GM10248 (cell line): ENCODE measurements at regions not wholly inside any gene's neighbourhood (a gene's known extent, or its start where the extent isn't known, plus 50 kb on each side); places are given as distances from the start of the nearest gene placed in this dataset.

Experiments used
- CTCF ChIA-PET: fragments of 300-600 bp; sonication (Branson Sonifier 250); formaldehyde crosslinking; extraction: SDS; loops from one replicate; lab custom pipeline; 2021; ENCODE audit warnings: antibody characterized with exemption; lab: Yijun Ruan, JAX
- POLR2A ChIA-PET: fragments of 350-650 bp; sonication (Branson Sonifier 250); formaldehyde crosslinking; extraction: SDS; loops from one replicate; lab custom pipeline; 2020; ENCODE audit warnings: antibody characterized with exemption; lab: Yijun Ruan, JAX
- DNase-seq: peaks from one replicate; pipeline ENCODE4 v3.0.0; 2012; ENCODE audit errors: extremely low spot score
- TF ChIP-seq, protein P1 (sequence below): IDR thresholded peaks from 2 replicates; pipeline ENCODE4 v1.5.1; 2012; ENCODE audit warnings: mild to moderate bottlenecking, low read depth; ENCODE audit errors: extremely low read depth, missing control alignments, control extremely low read depth

DNA sequence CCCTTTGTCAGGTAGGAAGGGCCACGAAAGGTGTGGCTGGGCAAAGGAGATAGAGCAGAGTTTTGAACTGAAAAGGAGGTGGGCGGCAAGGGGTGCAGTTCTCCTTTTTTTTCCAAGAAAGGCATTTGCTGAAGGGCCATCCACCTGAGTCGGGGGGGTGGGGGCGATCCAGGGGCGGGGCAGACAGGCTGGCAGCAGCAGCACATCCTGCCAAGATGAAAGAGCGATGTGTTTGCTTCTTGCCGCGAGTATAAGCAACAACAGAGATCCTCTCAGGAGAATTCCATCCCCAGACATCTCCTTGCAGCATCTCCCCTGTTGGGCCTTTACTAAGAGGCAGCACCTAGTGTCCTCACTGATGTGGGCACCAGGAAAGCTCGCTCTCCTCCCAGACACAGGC is 516.5 kb downstream of the CD83 start:
- POLR2A ChIA-PET = no interaction called here
- CTCF ChIA-PET = interaction anchor here (0.5 kb wide), 1 partner anchor 833 kb away, joined by 3 read pairs; no protein-coding TSS in a partner anchor

DNA sequence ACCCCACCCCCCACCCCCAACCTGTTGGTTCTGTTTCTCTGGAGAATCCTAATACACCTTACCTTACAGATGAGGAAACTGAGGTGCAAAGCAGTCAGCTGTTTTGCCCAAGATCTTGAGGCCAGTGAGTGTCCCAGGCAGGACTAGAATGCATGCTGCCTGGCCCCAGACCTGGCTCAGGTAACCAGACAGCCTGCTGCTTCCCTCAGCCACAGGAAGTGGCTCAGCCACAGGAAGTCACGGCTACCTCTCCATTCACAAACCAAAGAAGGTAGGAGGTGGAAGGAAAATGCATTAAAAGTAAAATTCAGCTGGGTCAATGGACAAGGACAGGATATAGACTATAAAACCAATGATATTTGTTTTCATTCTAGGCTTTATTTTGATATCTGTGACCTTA is 517.6 kb downstream of the CD83 start:
- TF ChIP-seq, protein P1, sequence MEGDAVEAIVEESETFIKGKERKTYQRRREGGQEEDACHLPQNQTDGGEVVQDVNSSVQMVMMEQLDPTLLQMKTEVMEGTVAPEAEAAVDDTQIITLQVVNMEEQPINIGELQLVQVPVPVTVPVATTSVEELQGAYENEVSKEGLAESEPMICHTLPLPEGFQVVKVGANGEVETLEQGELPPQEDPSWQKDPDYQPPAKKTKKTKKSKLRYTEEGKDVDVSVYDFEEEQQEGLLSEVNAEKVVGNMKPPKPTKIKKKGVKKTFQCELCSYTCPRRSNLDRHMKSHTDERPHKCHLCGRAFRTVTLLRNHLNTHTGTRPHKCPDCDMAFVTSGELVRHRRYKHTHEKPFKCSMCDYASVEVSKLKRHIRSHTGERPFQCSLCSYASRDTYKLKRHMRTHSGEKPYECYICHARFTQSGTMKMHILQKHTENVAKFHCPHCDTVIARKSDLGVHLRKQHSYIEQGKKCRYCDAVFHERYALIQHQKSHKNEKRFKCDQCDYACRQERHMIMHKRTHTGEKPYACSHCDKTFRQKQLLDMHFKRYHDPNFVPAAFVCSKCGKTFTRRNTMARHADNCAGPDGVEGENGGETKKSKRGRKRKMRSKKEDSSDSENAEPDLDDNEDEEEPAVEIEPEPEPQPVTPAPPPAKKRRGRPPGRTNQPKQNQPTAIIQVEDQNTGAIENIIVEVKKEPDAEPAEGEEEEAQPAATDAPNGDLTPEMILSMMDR = no peak
- POLR2A ChIA-PET = no interaction called here
- CTCF ChIA-PET = interaction anchor here (1.3 to 1.5 kb wide), 4 partner anchors 11 to 412 kb away, joined by 3 to 4 read pairs (median 3); no protein-coding TSS in a partner anchor
- DNase-seq = peak; percentile 24

More for the DNA sequence above, 516.5 kb downstream of the CD83 start:
- no peak for DNase-seq
- TF ChIP-seq, protein P1 = no peak

DNA sequence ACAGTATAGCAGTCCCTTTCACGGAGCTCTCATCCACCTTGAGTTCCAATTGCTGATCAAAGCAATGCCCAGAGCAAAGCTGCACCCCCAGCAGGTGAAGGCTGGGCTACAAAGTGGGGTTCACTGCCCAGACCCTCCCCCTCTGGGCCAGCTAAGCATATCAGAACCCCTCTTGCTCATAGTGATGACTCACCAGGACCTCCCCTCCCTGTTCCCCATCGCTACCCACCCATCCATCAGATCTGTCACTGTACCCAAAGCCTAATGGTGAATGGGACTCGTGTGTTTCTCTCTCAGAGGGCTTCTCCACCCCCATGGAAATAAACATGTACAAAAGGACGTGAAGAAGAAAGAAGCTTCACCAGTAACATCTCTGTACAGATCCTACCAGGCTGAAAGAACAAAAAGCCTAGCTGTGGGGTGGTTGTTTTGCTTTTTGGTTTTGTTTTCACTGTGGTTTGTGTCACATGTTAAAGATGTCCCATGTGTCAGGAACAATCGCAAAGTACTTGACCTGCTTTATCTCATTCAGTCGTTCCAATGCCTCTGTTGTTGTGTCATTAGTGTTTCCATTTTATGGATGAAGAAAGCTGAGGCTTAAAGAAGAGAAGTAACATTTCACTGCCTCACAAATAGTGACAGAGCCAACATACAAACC is 518.5 kb downstream of the CD83 start:
- CTCF ChIA-PET = interaction anchor here (0.7 to 1.5 kb wide), 6 partner anchors 12 to 413 kb away, joined by 3 to 4 read pairs (median 3); no protein-coding TSS in a partner anchor

DNA sequence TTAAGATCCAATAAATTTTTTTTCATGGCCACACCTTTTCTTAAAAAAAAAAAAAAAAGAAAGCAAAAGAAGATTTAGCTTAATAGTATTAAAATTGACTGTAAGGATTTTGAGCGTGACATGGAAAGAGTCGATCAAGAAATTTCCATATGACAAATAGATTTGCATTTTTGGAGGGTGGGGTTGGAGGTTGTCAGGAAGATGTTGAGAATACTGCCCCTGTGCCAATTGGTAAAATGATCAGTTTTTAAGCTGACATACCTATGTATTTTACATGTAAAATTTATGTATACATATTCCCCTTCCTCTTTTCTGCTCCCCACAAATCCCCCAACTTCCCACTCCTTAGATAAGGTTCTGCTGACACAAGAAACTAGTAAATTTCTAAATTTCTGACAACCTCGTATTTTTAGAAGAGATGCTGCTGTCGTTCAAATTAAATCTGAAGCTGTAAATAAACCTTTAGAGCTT is 520.9 kb downstream of the CD83 start:
- ChIA-PET CTCF (interaction anchor here (0.9 to 2.2 kb wide), 3 partner anchors 28 to 91 kb away, joined by 3 to 5 read pairs (median 3); no protein-coding TSS in a partner anchor), POLR2A (no interaction called here)
- DNase-seq = no peak
- TF ChIP-seq, protein P1 = no peak

More for the DNA sequence above, 518.5 kb downstream of the CD83 start:
- TF ChIP-seq, protein P1 = no peak
- peak; percentile 47 for DNase-seq
- POLR2A ChIA-PET = no interaction called here

DNA sequence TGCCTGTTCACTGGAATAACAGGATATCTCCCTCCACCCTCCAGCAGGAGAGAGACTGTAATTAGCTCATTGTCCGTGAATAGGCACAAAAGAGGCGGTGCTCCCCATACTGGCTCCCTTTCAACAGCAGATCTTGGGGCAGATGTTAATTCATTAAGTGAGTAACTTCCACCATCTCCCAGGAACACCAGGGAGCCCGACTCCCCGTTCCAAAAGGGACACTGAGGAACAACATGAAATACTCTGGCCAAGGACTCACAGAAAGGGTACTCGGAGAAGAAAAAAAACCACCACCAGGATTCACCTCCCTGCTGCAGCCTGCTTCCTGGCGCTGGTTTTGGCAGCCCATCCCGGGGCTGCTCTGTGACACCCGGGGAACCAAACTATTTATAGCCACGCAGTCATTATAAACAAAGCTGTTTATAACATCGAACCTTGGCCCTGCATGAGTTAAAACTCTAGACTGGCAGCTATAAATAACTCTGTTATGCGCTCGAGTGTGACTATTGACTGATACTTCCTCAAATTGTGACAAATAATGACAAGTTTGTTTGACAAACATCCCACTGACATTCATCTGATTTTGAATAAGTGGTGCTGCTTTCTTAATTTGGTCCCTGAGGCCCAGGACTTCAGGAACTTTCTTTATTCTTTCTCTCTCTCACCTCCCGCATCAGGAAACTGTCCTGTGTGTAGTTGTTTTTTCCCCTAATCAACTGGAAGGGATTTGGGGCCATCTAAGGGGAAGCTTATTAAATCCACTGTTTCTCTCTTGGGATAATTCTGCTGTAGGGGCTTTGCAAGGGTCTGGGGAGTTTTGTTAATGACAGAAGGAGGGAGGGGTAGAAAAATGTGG is 521.6 kb downstream of the CD83 start:
- DNase-seq = peak; percentile 43
- TF ChIP-seq, protein P1 = no peak
- CTCF ChIA-PET = interaction anchor here (0.9 to 2.2 kb wide), 6 partner anchors 9 to 90 kb away, joined by 3 to 5 read pairs (median 3); no protein-coding TSS in a partner anchor
- POLR2A ChIA-PET = no interaction called here

DNA sequence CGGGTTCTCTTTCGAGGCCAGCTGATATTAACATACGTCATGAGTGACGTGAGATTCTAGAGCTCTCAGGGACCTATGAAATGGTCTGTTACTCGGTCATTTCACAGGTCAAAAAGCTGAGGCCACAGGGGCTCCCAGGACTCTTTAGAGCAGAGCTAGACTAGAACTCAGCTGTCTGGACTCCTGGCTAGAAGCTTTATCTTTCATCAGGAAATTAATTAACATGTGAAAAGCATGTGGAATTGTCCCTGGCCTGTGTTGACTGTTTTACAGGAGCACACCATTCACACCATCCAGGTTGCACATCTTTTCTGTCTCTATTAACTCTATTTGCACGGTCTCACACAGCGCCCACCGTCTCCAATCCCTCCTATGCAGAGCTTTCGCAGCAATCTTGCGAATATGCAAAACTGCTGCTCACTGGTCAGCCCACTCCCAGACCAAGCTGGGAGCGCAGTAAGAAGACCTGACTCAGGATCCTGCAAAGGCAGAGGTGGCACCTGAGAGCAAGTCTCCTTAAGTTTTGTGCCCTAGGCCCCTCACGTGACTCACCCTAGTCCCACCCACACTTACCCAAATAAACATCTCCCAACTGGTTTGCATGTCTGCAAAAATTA is 522.5 kb downstream of the CD83 start:
- TF ChIP-seq, protein P1 = no peak
- POLR2A ChIA-PET = no interaction called here
- DNase-seq = no peak
- CTCF ChIA-PET = interaction anchor here (1.0 to 1.2 kb wide), 4 partner anchors 8 to 71 kb away, joined by 3 read pairs; no protein-coding TSS in a partner anchor
